OCI-M2 (cell line): ENCODE measurements at regions not wholly inside any gene's neighbourhood (a gene's known extent, or its start where the extent isn't known, plus 50 kb on each side); places are given as distances from the start of the nearest gene placed in this dataset.
"Not testable (repeated sequence)": the region's sequence is repeated elsewhere in the genome, so short reads cannot be mapped to it uniquely, and the experiment has no call there.

Experiments
- DNase-seq: peaks from one replicate; lab custom pipeline; 2025; ENCODE audit not compliant: unreplicated experiment; lab: John Stamatoyannopoulos, UW

DNA sequence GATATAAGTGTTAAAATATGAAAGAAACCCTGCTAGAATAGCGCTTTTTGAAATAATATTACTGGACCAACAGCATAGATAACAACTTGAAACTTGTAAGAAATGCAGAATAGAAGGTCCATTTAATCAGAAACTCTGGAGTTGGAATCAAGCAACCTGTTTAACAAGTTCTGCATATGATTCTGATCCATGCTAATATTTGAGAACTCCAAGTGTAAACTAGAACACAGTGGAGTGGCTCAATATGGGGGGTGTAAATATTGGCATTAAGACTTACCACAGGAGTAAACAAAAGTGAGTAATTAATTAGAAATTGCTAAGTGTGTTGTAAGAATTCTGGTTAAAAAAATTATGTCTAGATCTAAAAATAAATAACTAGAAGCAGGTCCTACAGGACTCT is 151.2 kb downstream of the SLITRK1 start:
- no peak for DNase-seq

DNA sequence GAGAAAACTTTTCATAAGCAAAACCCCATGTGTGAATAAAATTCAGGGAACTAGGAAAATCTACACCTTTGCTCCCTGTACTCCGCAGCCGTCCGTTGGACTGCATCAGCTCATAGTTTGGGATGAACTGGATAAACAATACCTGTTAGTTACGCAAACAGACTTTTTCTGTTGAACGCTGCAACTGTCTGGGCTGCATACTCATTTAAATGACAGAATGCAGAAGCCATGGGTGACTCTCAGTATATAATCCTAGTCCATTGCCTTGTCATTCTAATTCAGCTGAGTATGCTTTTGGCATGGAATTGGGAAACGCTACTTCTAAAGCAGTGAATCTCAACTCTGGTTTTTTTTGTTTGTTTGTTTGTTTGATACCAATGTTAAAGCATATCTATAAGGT is 151.6 kb downstream of the SLITRK1 start:
- no peak for DNase-seq

DNA sequence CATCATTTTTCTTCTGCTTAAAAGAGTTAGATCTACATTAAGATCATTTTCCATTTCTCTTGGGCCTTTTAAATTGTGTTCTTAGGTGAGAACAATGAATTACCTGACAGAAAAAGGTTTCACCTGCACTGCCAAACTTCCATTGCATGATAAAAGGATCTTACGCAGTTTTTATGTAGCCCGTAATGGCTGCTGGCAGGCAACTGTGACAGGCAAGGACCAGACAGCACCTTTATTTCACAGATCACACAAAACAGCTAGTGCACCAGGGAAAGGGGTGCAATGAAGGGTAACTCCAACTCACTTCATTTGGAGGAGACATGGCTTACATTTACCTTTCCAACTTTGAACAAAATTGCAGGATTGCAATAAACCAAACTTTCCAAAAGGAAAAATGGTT is 159.8 kb downstream of the SLITRK1 start:
- no peak for DNase-seq

DNA sequence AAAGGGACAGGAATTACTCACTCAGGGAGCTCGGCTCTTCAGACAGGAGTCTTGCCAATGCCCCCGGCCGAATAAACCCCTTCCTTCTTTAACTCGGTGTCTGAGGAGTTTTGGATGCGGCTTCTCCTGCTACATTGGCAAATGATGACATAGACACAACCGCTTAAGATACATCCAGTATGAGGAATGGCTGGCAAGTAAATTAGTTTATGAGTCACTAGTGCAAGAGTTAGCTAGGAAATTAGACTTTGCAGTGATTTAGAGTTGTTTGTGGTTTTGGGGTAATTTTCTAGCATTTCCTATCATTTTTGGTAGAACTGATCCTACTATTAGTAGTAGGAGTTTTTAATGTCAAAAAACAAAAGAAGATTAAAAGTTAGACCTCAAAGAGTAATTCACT is 166.2 kb downstream of the SLITRK1 start:
- no peak for DNase-seq

DNA sequence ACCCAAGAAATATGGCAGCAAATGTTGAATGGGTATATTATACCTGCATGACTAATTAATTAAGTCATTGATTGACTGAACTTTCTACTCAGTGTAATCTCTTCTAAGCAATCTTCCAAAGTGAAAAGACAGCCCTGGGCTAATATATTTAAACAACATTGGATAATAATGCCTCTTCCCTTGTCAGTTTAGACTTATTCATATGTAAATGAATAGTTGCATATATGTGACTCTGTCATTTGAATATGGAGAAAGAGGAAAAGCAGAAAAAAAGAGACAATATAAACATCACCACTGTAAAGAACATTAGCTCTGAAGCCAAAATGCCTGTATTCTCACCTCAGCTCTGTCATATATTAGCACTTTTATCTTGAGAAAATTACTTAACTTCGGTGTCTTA is 168.0 kb downstream of the SLITRK1 start:
- no peak for DNase-seq

DNA sequence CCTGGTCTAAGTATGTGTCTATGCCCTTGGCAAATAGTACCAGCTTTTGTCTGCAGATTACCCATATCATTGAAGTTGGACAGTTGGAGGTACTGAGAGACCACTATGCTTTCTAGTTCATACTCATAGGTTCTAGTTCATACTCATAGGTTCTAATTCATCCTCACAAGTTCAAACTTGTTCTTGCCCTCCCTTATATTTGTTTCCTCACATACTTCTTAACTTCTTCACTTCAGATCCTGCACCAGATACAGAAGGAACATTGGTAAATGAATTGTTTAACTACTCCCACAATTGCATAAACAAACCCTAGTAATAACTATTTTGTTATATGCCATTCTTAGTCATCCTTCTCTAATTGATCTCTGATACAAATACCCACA is 172.2 kb downstream of the SLITRK1 start:
- DNase-seq = no peak

DNA sequence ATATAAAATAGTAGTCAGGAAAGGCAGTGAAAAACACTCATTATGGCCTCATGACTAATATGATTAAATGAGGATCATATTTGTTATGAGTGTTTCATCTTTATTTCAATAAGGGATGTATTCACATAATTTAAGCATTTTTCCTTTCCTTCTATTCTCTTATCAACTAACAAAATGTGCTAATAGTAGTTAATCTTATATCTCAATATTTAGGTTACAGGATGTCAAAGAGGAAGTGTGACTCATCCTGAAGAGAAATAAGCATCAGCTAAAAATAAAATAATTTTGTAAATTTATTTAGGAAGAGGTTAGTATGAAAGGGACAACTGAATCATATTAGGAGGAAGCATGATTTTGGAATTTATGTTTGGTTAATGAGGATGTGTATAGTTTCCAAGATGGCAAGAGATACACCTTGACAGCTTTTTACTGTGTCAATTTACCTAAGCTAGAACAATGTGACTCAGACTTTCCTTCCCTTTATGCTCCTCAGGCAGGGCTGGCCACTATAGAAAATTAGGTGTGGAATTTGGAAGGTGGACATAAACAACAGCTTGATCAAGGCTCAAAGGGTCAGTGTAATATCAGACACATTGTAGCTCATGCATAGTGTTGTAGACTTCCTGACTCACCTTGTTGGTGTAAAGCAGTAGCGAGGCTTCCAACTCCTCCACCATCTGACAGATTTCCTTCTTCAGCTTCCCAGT is 172.7 kb downstream of the SLITRK1 start:
- no peak for DNase-seq

DNA sequence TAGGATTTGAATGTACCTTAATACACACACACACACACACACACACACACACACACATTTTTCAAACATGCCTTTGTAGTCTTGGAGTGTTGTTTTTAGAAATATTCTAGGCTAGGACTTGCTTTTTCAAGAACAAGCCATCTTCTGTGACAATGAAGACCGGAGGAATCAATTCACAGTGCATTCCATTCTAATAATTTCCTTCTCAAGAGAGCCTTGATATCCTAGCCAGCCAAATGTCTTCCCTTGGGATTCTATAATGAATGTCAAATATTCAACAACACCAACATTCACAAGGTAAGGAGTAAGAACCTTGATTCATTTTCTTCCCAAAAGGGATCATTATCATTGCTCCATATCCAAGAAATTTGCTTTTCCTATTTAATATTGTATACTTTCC is 180.3 kb downstream of the SLITRK1 start:
- no peak for DNase-seq

DNA sequence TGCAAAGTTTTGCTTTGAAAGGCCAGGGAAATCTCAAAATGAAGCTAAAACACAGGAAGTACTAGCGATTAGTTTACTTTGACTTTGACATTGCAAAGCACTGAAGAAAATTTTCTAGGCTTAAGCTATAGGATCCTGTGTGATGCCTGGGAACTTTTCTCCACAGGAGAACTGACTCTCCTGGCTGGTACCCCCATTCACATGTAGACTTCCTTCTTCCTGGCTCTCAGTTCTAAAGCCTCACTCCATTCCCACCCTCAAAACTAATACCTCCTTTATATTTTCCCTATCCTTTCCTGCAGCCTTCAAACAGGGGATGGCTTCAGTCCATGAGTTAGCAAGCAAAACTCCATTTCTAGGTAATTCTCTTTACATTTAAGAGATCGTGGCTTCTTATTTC is 189.5 kb downstream of the SLITRK1 start:
- DNase-seq = no peak

DNA sequence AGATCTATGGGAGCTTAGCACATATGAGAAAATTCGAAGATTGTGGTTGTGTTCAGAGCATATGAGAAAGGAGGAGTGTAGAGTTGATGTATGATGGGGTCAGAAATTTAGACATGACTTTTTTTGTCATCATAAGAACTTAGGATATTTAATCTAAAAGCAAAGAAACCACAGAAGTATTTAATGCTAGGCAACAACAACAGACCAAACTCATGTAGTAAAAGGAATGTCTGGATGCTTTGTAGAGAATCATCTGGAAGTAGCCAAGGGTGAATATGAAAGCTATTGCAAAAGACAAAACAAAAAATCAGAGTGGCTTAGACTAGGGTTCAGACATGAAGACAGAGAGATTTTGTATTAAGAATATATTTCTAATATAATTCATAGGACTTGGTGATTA is 190.3 kb downstream of the SLITRK1 start:
- no peak for DNase-seq

DNA sequence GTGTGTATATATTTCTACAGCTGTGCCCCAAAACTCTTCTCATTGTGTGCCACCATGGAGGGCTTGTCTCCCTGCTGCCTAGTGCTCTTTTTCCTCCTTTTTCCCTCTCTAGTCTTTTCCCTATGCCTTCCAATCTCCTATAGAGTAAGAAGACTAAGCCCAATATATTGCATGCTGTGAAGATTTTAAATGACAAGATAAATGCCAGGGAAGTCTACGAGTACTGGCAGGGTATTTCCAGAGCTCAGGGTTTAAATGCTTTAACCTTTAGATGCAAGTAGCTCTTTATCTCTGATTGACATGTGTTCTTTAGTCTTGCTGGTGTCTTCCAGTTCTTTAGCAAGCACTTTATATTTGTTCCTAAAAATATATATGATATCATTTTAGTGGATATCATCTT is 200.7 kb downstream of the SLITRK1 start:
- DNase-seq = no peak

DNA sequence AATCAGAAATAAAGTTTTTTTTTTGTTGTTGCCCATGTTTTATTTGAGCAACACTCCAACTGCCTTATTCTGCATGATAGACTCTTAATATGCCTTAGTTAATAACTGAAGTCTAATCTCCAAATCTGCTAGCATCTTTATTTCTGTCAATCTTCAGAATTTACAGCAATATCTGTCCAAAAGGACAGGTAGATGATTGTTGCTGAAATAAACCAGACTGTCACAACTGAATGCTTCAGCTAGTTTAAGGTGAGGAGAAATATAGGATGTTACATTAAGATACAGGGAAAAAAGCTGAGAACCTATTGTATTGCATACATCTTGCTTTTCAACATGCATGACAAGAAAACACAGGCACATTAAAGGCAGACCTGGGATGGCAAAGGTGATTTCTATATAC is 204.3 kb downstream of the SLITRK1 start:
- DNase-seq = no peak

DNA sequence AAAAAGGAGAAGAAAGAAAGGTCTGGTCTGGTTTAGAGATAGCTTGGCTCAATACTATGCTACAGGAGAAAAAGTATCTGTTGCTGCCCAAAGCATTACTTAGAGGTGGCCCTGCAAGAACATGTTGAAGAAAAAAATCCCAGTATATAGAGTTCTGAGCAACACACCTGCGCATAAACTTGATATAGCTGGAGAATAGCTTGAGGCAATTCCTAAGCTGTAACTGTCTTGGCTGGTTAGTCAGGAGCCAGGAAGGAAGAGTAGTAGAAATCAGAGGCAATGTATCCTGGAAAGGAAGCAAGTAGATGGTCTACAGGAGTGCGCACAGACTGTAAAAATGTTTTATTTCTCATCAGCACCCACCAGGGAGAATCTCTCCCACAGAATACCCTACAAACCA is 209.7 kb downstream of the SLITRK1 start:
- no peak for DNase-seq

DNA sequence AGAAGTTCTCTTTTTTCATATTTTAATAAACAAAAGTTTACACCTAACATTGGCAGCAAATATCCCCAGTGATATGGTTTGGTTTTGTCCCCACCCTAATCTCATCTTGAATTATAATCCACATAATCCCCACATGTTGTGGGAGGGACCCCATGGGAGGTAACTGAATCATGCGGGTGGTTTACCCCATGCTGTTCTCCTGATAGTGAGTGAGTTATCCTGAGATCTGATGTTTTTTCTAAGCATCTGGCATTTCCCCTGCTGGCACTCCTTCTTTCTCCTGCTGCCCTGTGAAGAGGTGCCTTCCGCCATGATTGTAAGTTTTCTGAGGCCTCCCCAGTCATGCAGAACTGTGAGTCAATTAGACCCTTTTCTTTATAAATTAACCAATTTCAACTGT is 214.7 kb downstream of the SLITRK1 start:
- DNase-seq = no peak

DNA sequence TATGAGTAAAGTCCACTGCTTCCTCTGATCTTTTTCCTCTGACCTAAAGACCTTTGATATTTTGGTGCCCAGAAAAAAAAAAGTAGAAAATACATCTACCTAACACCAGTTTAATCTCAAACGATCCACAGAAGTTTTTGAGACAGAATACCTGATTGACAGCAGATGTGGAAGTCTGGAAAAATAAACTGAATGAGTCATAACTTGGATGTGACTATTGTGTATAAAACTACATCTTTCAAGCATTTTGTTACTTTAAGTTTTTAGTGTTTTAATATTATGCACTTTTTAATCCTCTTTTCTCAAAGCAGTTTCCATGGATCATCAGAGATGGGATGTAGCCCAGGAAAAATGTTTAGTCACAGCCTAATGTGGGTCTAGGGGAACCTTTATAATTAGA is 216.1 kb downstream of the SLITRK1 start:
- no peak for DNase-seq

DNA sequence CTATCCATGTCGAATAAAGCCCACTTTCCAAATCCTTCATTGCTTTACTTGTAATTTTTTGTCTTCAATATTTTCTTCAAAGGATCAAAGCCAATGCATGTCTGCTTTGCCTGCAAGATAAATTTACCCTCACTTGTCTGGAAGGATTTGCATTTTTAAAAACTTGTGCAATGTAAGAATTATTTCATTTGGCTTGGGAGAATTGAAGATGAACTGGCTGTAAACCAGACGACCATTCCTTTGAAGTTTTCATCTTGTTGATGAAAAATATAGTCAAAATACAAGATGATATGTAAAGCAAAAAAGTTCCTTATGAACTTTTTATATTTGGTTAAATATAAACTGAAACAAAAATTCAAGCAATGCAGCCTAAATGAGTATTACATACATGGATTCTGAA is 225.0 kb downstream of the SLITRK1 start:
- no peak for DNase-seq

DNA sequence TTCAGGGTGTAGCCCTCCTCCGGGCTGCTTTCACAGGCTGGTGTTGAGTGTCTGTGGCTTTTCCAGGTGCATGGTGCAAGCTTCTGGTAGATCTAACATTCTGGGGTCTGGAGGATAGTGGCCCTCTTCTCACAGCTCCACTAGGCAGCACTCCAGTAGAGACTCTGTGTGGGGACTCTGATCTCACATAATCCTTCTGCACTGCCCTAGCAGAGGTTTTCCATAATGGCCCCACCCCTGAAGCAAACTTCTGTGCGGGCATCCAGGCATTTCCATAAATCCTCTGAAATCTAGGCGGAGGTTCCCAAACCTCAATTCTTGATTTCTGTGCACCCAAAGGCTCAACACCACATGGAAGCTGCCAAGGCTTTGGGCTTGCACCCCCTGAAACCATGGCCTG is 239.7 kb downstream of the SLITRK1 start:
- not testable (repeated sequence) for DNase-seq

DNA sequence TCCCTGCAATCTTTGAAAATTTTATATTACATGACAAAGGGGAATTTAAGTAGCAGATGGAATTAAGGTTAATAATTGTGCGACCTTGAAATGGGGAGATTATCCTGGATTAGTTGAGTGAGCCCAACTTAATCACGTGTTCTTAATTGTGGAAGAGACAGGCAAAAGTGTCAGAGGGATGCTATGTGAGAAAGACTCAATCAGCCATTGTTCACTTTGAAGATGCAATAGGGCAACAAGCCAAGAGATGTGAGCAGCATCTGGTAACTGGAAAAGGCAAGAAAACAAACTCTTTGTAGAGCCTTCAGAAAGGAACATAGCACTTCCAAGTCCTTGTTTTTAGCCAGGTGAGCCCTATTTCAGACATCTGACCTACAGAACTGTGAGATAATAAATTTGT is 247.7 kb downstream of the SLITRK1 start:
- no peak for DNase-seq

DNA sequence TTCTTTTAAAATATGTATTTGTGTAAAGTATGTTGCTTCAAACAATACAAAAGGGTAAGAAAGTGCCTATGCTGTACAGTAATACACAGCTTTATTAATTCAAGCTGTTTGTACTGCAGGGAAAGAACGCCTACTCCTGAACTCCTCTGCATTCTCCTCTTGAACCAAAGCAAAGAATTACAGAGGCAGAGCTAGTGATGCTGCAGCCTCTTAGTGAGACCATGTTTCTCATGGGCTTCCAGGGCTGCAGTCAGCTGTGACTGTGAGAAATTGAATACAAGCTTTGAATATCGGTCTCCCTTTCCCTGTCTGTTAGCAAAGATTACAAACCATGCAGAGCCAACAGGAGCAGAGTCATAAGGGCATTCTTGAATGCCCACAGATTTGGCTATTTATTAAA is 248.5 kb downstream of the SLITRK1 start:
- no peak for DNase-seq

DNA sequence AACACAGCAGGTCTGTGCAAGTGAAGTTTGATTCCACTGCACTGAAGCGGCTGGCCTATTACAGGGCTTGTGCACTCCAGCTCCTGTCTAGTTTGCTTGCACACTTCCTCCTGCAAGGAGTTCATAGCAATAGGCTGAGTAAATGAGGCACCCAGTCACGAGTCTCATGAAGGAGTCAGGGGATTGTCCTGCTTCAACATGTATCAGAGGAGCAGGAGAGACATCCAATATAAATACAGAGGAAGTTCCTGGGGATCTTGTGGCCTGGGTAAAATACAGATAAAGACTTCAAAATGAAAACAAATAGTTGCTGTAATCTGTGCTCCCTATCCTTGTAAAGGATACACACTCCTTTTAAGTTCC is 259.9 kb downstream of the SLITRK1 start:
- DNase-seq = no peak

DNA sequence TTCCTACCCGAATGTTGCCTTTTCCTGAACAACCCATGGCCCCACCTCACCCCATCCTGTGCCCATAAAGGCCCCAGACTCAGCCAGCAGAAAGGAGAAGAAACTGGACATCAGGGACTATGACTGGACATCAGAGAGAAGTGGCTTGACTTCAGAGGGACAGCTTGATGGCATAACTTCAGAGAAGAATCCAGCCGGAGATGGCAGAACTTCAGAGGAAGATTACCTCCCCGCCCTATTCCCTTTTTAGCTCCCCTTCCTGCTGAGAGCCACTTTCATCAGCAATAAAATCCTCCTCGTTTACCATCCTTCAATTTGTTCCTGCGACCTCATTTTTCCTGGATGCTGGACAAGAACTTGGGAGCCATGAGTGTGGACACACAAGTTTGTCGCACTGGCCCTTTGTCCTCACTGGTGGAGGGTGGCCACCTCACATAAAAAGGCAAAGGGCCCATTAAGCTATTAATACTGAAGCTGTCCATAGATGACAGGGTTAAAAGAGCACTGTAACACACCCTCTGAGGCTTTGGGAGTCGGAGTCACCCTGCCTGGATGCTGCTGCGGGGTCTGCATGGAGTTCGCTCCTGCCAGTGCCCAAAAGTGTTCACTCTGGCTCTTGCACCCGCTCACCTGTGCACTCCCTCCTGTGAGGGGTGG is 260.4 kb downstream of the SLITRK1 start:
- DNase-seq = no peak

DNA sequence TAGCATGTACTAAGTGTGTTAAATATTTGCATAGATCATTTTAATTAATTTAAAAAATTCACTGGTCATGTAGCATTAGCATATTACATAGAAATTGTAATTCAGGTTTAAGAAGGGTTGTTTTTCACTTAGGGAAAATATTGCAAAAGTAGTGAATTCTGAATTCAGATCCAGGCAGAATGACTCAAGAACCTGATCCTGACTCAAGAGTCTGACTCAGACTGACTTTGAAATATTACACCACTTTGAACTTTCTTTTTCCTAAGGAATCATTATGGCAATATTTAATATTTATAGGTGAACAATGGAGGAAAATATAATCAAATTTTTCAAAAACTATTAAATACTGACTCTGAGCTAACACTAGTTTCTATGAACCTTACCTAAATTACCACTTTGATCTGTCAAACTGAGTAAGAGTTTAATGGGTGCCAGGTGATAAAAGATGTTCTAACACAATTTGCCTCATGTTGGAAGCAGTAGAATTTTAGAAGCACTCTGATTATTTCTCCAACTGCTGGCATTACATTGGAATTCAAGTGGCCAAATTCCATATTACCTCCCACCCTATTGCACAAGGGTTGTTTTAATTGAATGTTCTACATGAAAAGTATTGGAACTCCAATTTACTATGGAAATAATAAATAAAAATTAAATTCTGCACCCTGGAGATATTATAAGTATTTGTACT is 261.6 kb downstream of the SLITRK1 start:
- no peak for DNase-seq

DNA sequence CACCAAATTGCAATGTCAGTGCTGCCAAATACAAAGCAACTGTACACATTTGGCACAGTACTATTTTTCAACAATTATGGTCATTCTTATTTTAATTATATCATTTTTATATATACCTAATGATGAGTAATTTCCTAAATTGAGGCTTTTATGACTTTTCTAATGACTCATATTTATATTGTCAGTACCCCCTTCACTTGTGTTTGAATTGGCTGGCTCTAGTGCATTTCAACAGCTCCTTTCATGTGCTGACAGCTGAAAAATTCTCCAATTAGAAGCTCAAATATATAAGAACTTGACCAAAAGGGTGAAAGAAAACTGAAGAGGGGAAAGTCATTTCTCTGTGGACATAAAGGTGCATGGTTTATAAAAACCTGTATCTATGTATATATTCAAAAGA is 263.3 kb downstream of the SLITRK1 start:
- no peak for DNase-seq
